ENCODE measurements at regions not wholly inside any gene's neighbourhood (a gene's known extent, or its start where the extent isn't known, plus 50 kb on each side); places are given as distances from the start of the nearest gene placed in this dataset.
"Not testable (repeated sequence)": the region's sequence is repeated elsewhere in the genome, so short reads cannot be mapped to it uniquely, and the experiment has no call there.

GRCh38 chr12:93223440-93224426 is 154.0 kb upstream of the NUDT4 start:
- DNase-seq: no peak

- DNase-seq: no peak
These were observed 152.6 kb upstream of the NUDT4 start for GRCh38 chr12:93225094-93225493.

- no peak for DNase-seq
These were observed 151.4 kb upstream of the NUDT4 start for GRCh38 chr12:93226361-93226760.

- DNase-seq: no peak
These were observed 148.0 kb upstream of the NUDT4 start for GRCh38 chr12:93229494-93230325.

- no peak for DNase-seq
These were observed 147.4 kb upstream of the NUDT4 start for GRCh38 chr12:93230326-93230720.

GRCh38 chr12:93231938-93232337 is 145.8 kb upstream of the NUDT4 start:
- DNase-seq: no peak

- DNase-seq: no peak
These were observed 143.1 kb upstream of the NUDT4 start for GRCh38 chr12:93234641-93235040.

GRCh38 chr12:93235881-93236280 is 141.8 kb upstream of the NUDT4 start:
- no peak for DNase-seq

GRCh38 chr12:93237235-93237915 is 140.3 kb upstream of the NUDT4 start:
- DNase-seq: no peak

- not testable (repeated sequence) for DNase-seq
These were observed 139.0 kb upstream of the NUDT4 start for GRCh38 chr12:93238512-93239262.

GRCh38 chr12:93239789-93240188 is 137.9 kb upstream of the NUDT4 start:
- not testable (repeated sequence) for DNase-seq

GRCh38 chr12:93242154-93242972 is 135.4 kb upstream of the NUDT4 start:
- no peak for DNase-seq

- no peak for DNase-seq
These were observed 134.4 kb upstream of the NUDT4 start for GRCh38 chr12:93243382-93243688.

GRCh38 chr12:93243689-93244513 is 133.8 kb upstream of the NUDT4 start:
- peak; percentile 47 for DNase-seq

GRCh38 chr12:93244514-93245077 is 133.1 kb upstream of the NUDT4 start:
- DNase-seq: no peak

GRCh38 chr12:93245543-93245942 is 132.2 kb upstream of the NUDT4 start:
- DNase-seq: no peak

GRCh38 chr12:93247313-93247991 is 130.3 kb upstream of the NUDT4 start:
- DNase-seq: no peak

GRCh38 chr12:93252221-93252620 is 125.5 kb upstream of the NUDT4 start:
- DNase-seq: no peak

- no peak for DNase-seq
These were observed 122.8 kb upstream of the NUDT4 start for GRCh38 chr12:93254911-93255310.
